ENCODE measurements at regions not wholly inside any gene's neighbourhood (a gene's known extent, or its start where the extent isn't known, plus 50 kb on each side); places are given as distances from the start of the nearest gene placed in this dataset.

DNA sequence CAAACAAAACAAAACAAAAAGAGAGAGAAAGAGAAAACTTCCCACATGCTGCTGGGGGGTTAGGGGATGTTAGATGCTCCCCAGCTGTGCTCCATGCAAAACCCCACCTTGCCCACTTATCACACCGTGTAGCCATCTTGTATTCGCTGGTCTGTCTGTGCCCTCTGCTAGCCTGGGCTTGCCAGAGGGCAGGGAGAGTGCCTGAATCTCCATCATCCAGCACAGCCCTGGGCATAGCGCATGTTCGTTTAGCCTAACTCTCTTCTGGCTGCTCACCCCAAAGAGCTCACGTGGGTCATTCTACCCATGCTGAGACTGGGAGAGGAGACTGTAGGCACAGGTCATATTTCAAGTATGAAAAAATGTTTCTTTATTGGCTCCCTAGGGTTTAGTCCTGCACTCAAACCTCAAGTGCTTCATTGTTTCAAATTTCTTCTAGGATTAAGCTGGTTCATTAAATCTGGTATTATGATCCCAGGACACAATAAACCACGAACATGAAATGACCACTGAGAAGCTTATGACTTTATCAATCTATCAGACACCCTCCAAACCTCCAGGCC lies 100.5 kb downstream of the KCNF1 start:
- no peak for DNase-seq (ENCODE audit: low spot score in 2 of 2)
- no peak for FAIRE-seq

DNA sequence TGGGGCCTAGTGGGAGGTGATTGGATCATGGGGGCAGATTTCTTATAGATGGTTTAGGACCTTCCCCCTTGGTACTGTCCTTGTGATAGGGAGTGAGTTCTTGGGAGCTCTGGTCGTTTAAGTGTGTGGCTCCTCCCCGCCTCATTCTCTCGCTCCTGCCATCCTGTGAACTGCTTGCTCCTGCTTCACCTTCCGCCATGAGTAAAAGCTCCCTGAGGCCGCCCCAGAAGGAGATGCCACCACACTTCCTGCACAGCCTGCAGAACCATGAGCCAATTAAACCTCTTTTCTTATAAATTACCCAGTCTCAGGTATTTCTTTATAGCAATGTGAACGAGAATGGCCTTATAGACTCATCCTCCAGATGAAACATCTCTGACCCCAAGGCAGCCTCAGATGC lies 101.5 kb downstream of the KCNF1 start:
- DNase-seq (ENCODE audit: low spot score in 2 of 2) (no peak), FAIRE-seq (no peak)

GRCh38 chr2:11014026-11014425 lies 102.3 kb downstream of the KCNF1 start:
- DNase-seq (ENCODE audit: low spot score in 2 of 2) (no peak), FAIRE-seq (no peak)

GRCh38 chr2:11016735-11017388 lies 105.1 kb downstream of the KCNF1 start:
- DNase-seq (ENCODE audit: low spot score in 2 of 2) (no peak), FAIRE-seq (no peak)

GRCh38 chr2:11017921-11018320 lies 106.2 kb downstream of the KCNF1 start:
- FAIRE-seq, result no peak
- DNase-seq (ENCODE audit: low spot score in 2 of 2), result no peak

DNA sequence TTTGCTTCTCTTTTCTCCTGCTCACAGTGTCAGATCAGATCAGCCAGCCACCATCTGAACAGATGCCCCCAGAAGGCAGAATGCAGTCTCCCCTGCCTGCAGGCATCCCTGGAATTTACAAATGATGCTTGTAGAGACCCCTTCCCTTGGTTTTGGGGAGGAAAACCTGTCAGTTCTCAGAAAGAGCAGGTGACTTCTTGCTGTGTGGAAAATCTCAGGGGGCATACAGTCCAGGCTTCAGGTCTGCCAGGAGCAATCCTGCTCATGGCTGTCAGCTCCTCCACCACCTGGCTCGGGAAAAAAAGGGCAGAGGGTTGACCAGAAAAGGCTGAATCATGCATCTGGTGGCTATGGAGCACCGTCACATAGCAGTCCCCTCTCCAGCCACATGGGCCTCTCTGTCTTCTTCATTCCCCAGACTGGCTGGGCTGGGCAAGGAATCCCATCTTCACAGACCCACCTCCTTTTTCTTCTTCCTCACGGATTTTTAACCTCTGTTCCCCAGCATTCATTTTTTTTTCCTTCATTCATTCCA lies 107.0 kb downstream of the KCNF1 start:
- FAIRE-seq (no peak), DNase-seq (ENCODE audit: low spot score in 2 of 2) (no peak)

DNA sequence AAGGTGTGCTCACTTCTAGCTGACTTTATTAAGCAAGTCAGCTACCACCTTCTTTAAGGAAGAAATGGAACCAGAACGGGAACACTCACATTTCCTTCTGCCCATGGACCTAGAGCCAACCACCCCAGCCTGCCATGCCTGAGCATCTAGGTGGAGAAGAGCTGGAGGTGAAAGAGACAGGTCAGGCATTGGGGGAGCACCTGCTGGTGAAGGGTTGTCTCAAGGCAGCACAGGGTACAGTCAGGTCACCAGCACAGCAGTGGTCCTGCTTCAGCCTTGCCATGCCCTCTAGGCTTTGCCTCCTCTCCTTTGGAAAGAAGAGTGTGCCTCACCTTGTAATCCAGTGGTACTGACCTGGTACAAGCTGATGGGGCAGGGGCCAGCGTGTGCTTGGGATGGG lies 107.9 kb downstream of the KCNF1 start:
- FAIRE-seq (no peak), DNase-seq (ENCODE audit: low spot score in 2 of 2) (no peak)

GRCh38 chr2:11022064-11022463 lies 110.3 kb downstream of the KCNF1 start:
- no peak for FAIRE-seq
- DNase-seq (ENCODE audit: low spot score in 2 of 2), result no peak

DNA sequence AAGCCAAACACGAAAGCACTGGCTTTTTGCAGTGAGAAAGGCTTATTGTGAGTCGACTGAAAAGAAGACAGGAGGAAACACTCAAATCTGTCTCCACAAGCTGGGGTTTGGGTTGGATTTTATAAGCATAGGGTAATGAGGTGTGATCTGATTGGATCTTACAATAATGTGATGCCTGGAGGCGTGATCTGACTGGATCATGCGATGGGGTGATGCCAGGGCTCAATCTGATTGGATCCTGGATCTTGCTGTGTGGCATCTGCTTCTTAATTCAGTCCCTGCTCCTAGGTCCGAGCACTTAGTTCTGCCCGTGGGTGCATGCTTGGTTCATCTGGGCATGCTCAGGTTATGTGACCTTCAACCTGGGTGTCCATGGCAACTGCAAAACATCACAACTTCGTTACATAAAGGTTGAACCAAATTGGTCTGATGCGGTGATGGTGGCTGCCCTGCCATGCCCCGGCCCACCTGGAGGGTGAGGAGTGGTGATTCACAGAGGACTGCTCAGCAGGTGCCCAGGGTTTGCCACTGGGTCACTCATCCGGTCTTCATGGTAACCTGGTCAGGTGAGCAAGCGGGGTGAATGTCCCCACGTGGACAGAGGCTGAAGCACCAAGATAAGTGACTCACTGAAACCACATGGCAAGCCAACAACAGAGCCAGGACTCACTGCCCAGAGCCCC lies 111.0 kb downstream of the KCNF1 start:
- FAIRE-seq (no peak), DNase-seq (ENCODE audit: low spot score in 2 of 2) (no peak)

- DNase-seq (ENCODE audit: low spot score in 2 of 2) (no peak), FAIRE-seq (no peak)
Observed at GRCh38 chr2:11023326-11024258, 111.9 kb downstream of the KCNF1 start.

DNA sequence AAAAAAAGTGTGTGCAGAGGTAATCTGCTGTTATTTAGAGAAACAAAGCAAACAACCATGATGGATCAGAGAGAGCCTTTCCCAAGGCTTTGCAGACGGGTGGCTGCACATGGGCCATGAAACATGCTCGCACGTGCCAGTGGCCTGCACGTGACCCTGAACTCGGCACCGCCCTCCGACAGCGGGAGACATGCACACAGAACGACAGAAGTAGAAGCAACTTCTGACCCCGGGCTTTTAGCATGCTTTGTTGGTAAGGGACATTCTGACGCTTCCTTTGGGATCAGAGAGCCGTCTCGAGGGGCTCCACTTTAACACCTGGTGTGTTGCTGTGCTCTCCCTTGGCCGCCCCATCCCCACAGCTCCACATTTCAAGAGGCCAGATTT lies 112.5 kb downstream of the KCNF1 start:
- DNase-seq (ENCODE audit: low spot score in 2 of 2), result no peak
- FAIRE-seq, result no peak

GRCh38 chr2:11024687-11025086 lies 113.0 kb downstream of the KCNF1 start:
- FAIRE-seq, result no peak

DNA sequence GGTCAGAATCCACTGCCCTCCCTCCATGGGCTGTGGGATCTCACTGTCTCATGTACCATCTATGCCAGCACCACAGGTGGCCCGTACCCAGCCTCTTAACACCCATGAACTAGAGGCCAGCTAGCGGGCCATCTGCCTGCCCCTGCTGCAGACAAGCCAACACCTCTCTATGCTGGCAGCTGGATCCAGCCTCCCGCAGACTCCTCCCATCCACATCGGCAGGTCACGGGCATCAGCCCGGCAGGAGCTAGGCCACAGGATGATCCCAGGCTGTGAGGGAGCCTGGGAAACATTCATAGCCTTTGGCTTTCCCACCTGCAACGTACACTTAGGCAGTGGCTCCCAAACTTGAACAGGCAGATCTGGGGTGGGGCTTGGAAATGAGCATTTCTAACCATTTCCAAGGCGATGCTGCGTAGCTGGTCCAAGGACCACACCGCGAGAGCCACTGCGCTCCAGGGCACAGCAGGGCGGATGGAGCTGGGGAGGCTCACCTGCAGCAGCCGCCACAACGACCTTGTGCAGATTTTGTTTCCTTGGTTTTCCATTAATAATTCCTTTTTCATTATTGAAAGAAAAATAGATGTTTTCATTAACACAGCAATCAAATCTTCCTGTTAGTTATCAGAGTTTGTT lies 114.7 kb downstream of the KCNF1 start:
- FAIRE-seq (no peak), DNase-seq (ENCODE audit: low spot score in 2 of 2) (no peak)

More at GRCh38 chr2:11024687-11025086, 113.0 kb downstream of the KCNF1 start:
- DNase-seq (ENCODE audit: low spot score in 2 of 2), result no peak

GRCh38 chr2:11027195-11027594 lies 115.5 kb downstream of the KCNF1 start:
- FAIRE-seq (no peak), DNase-seq (ENCODE audit: low spot score in 2 of 2) (no peak)

DNA sequence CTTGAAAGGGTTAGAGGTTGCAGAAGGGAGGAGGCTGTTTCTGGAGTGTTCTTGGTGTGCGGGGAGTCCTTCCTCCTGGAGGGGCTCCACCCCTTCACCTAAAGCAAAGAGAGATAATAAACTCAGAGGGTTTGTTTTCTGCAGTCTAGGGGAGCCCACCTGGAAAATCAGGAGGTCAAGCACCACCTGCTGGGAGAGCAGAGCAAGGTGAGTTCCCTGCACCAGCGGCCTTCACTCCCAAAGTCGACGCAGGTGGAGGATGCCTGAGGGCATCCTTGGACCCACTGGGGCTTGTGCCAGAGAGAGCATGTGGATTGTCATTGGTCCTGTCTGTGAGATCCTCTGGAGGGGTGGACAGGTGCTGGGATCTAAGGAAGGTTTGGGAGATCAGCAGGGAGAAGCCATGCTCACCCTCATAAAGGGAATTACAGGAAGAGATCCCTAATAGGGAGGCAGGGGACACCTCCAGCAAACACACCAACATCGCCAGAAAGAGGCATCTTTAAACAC lies 116.7 kb downstream of the KCNF1 start:
- FAIRE-seq (no peak), DNase-seq (ENCODE audit: low spot score in 2 of 2) (no peak)

DNA sequence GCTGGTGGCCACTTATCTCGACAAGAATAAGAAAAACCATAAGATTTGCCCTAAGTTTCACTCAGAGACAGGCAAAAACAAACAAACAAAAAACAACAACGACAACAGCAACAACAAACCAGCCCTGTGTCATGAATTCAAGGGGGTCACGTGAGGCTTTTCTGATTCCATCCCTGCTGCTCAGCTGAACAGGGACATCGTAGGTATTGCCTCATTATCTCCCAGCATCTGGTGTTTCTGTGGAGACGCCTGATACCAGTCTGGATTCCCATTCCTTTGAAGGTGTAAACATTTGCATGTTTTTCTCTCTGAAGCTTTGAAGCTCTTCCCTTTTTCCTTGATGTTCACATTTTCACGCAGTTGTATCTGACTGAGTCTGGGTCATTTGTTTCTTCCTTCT lies 117.4 kb downstream of the KCNF1 start:
- DNase-seq (ENCODE audit: low spot score in 2 of 2) (no peak), FAIRE-seq (no peak)

- no peak for FAIRE-seq
Observed at GRCh38 chr2:11030036-11030435, 118.3 kb downstream of the KCNF1 start.

DNA sequence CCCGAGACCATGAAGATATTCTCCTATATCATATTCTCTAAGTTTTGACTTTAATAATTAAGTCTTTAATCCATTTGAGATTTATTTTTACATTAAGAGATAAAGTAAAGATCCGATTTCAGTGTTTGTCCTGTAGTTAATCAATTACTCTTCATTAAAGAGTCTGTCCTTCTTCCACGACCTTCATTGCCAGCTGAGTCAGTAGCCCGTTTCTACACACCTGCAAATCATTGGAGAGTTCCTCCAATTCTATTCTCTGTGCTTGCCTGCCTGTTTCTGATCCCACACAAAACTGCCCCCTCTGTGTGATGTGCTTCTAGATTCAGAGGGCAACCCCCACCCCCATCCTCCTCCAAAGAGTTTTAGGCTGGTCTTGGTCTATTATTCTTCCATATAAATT lies 119.2 kb downstream of the KCNF1 start:
- DNase-seq (ENCODE audit: low spot score in 2 of 2) (no peak), FAIRE-seq (no peak)

More at GRCh38 chr2:11030036-11030435, 118.3 kb downstream of the KCNF1 start:
- DNase-seq (ENCODE audit: low spot score in 2 of 2), result no peak

DNA sequence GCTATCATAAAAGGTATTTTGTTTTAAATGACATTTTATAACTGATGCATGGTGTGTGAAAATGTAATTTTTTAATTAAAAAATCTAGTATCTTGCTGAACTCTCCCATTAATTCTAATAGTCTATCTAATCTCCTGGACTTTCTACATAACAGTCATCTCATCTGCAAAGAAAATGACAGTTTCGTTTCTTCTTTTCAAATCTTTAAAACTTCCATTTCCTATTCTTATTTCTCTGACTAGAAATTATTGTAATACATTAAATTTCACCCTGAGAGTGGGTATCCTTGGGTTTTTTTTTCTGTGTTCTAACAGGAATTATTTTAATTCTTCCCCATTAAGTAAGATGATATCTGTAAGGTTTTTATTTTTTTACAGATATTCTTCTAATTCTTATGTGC lies 120.1 kb downstream of the KCNF1 start:
- no peak for FAIRE-seq

DNA sequence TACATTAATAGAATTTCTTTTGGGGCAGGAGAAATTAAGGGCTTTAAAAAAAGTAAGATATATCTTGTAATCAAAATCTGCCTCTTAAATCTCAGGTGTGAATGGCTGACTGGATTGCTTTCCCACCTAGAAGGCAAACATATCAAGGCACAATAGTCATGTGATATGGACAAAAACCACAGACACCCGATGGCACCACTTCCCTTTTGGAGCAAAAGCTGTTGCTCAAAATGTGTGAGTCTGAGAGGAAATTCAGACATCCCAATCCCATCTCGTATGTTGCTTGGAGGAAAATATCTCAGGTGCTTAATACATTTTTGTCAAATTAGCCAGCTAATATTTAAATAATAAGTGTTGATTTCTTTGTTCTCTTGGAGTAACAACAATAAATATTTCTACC lies 120.7 kb downstream of the KCNF1 start:
- no peak for DNase-seq (ENCODE audit: low spot score in 2 of 2)
- FAIRE-seq, result no peak

More for the DNA sequence above, 120.1 kb downstream of the KCNF1 start:
- no peak for DNase-seq (ENCODE audit: low spot score in 2 of 2)

All from frontal cortex (tissue), 3 donors.